PC-3 (cell line): ENCODE measurements at regions not wholly inside any gene's neighbourhood (a gene's known extent, or its start where the extent isn't known, plus 50 kb on each side); places are given as distances from the start of the nearest gene placed in this dataset.

ENCODE experiments used
- ATAC-seq: fragments of 200-7000 bp; cut with Tn5 transposase; 2 replicates; pipeline ENCODE4 v1.9.1; 2020; ENCODE audit warnings: mild to moderate bottlenecking, moderate library complexity
- BruUV-seq: library from RNA; stranded (reverse); fragments of 400-500 nt; replicated peaks from 2 replicates; lab custom pipeline; 2021; lab: Mats Ljungman, UMichigan
- CTCF ChIA-PET: fragments of 300-600 bp; sonication (Branson Sonifier 250); formaldehyde crosslinking; loops from one replicate; lab custom pipeline; 2022; ENCODE audit warnings: antibody characterized with exemption; lab: Charles Lee
- POLR2A ChIA-PET: fragments of 300-600 bp; sonication (Branson Sonifier 250); formaldehyde crosslinking; loops from one replicate; lab custom pipeline; 2022; ENCODE audit warnings: antibody characterized with exemption; ENCODE audit not compliant: unreplicated experiment; lab: Charles Lee
- DNase-seq: peaks from one replicate; pipeline ENCODE4 v3.0.0-alpha.2; 2015
- H2AFZ ChIP-seq: fragments of 300-600 bp; sonication (generic); 2 replicates; pipeline ENCODE4 v1.6.0; 2016; ENCODE audit warnings: antibody characterized with exemption, low read length
- H3F3A ChIP-seq: fragments of 300-600 bp; sonication (generic); one replicate; pipeline ENCODE4 v1.6.0; 2017; ENCODE audit warnings: antibody characterized with exemption, low read length, control low read depth, mild to moderate bottlenecking; ENCODE audit not compliant: unreplicated experiment
- H3K27ac ChIP-seq: fragments of 300-600 bp; sonication (generic); 2 replicates; pipeline ENCODE4 v1.5.1; 2016; ENCODE audit warnings: mild to moderate bottlenecking, low read length
- H3K27me3 ChIP-seq: fragments of 300-600 bp; sonication (generic); 2 replicates; pipeline ENCODE4 v1.6.1; 2016; ENCODE audit warnings: low read length, mixed read lengths
- H3K36me3 ChIP-seq: fragments of 300-600 bp; sonication (generic); 2 replicates; pipeline ENCODE4 v1.6.1; 2016; ENCODE audit warnings: low read depth, mixed run types, low read length, mixed read lengths
- H3K4me1 ChIP-seq: fragments of 300-600 bp; sonication (generic); 2 replicates; pipeline ENCODE4 v1.5.1; 2016; ENCODE audit warnings: low read length; ENCODE audit not compliant: insufficient read depth
- H3K4me2 ChIP-seq: fragments of 300-600 bp; sonication (generic); 2 replicates; pipeline ENCODE4 v1.6.0; 2016; ENCODE audit warnings: low read length
- H3K4me3 ChIP-seq: fragments of 300-600 bp; sonication (generic); 2 replicates; pipeline ENCODE4 v1.5.1; 2016; ENCODE audit warnings: mild to moderate bottlenecking, low read length, mixed read lengths
- H3K79me2 ChIP-seq: fragments of 300-600 bp; sonication (generic); 2 replicates; pipeline ENCODE4 v1.6.1; 2017; ENCODE audit warnings: low read length, mixed read lengths
- H3K9ac ChIP-seq: fragments of 300-600 bp; sonication (generic); 2 replicates; pipeline ENCODE4 v1.6.0; 2016; ENCODE audit warnings: mild to moderate bottlenecking, low read length
- H3K9me2 ChIP-seq: fragments of 300-600 bp; sonication (generic); replicated peaks from 2 replicates; pipeline ENCODE4 v1.6.1; 2016; ENCODE audit warnings: mixed run types, low read length, mixed read lengths
- H3K9me3 ChIP-seq: fragments of 300-600 bp; sonication (generic); 2 replicates; pipeline ENCODE4 v1.6.1; 2016; ENCODE audit warnings: low read length, mixed read lengths
- H4K20me1 ChIP-seq: fragments of 300-600 bp; sonication (generic); 2 replicates; pipeline ENCODE4 v1.6.1; 2016; ENCODE audit warnings: low read length, mixed read lengths
- CTCF ChIP-seq: fragments of 300-600 bp; sonication (generic); conservative IDR thresholded peaks from 2 replicates; pipeline ENCODE4 v1.5.1; 2017; ENCODE audit warnings: antibody characterized with exemption, low read depth, mild to moderate bottlenecking, low read length
- EZH2 ChIP-seq: fragments of 300-600 bp; sonication (generic); IDR thresholded peaks from one replicate; pipeline ENCODE4 v1.6.1; 2017; ENCODE audit warnings: antibody characterized with exemption, mild to moderate bottlenecking, low read length; ENCODE audit not compliant: unreplicated experiment
- EZH2phosphoT487 ChIP-seq: fragments of 300-600 bp; sonication (generic); IDR thresholded peaks from 2 replicates; pipeline ENCODE4 v1.6.1; 2018; ENCODE audit warnings: mild to moderate bottlenecking, antibody characterized with exemption, low read length, borderline replicate concordance
- intact Hi-C: fragments of 100-400 bp; cut with micrococcal nuclease; formaldehyde crosslinking; loops from 2 replicates; pipeline ENCODE4 v1.9.0; 2023

GRCh38 chr9:24351258-24351657 lies 194.4 kb downstream of the IZUMO3 start:
- CTCF ChIA-PET, result no interaction called here
- no peaks in the 10 kb centered on the region for H3K27me3 ChIP-seq
- no peaks in the 10 kb centered on the region for H3K9me2 ChIP-seq
- no peaks in the 10 kb centered on the region for H4K20me1 ChIP-seq
- H3K79me2 ChIP-seq, result no peaks in the 10 kb centered on the region
- no peak overlapping the region for H3K27ac ChIP-seq
- TF ChIP-seq EZH2phosphoT487 (no peak), CTCF (no peak), EZH2 (no peak)
- no peak overlapping the region for H3K4me2 ChIP-seq
- POLR2A ChIA-PET, result no interaction called here
- no peaks in the 10 kb centered on the region for H3K36me3 ChIP-seq
- no peaks in the 10 kb centered on the region for H3K4me1 ChIP-seq
- DNase-seq (no peak), ATAC-seq (no peak)
- no peak overlapping the region for H2AFZ ChIP-seq
- H3K4me3 ChIP-seq, result no peak overlapping the region
- H3K9me3 ChIP-seq, result no peaks in the 10 kb centered on the region
- no TSS peak for BruUV-seq
- H3F3A ChIP-seq, result no peaks in the 10 kb centered on the region
- no peak overlapping the region for H3K9ac ChIP-seq
- intact Hi-C loops, result no loop called here

- no peaks in the 10 kb centered on the region for H3F3A ChIP-seq
- DNase-seq (no peak), ATAC-seq (no peak)
- no peaks in the 10 kb centered on the region for H3K4me1 ChIP-seq
- H3K9ac ChIP-seq, result no peak overlapping the region
- no peaks in the 10 kb centered on the region for H3K36me3 ChIP-seq
- no peak for TF ChIP-seq EZH2
- no peak for TF ChIP-seq EZH2phosphoT487
- no peak for TF ChIP-seq CTCF
- no peaks in the 10 kb centered on the region for H3K9me3 ChIP-seq
- H3K4me3 ChIP-seq, result no peak overlapping the region
- no peak overlapping the region for H3K27ac ChIP-seq
- no peaks in the 10 kb centered on the region for H4K20me1 ChIP-seq
- H2AFZ ChIP-seq, result no peak overlapping the region
- no peaks in the 10 kb centered on the region for H3K79me2 ChIP-seq
- POLR2A ChIA-PET, result no interaction called here
- intact Hi-C loops, result no loop called here
- no peaks in the 10 kb centered on the region for H3K9me2 ChIP-seq
- CTCF ChIA-PET, result interaction anchor here (0.5 kb wide), 1 partner anchor 210 kb away, joined by 3 read pairs; no protein-coding TSS in a partner anchor
- no TSS peak for BruUV-seq
- no peaks in the 10 kb centered on the region for H3K27me3 ChIP-seq
- no peak overlapping the region for H3K4me2 ChIP-seq
Observed at GRCh38 chr9:24342457-24342856, 203.2 kb downstream of the IZUMO3 start.

- DNase-seq, result no peak
- Histone ChIP-seq H3K4me3 (no peak overlapping the region), H3K9ac (no peak overlapping the region), H3K27ac (no peak overlapping the region), H3K4me1 (no peaks in the 10 kb centered on the region), H3K9me2 (no peaks in the 10 kb centered on the region), H3K36me3 (no peaks in the 10 kb centered on the region), H3F3A (no peaks in the 10 kb centered on the region), H3K27me3 (no peaks in the 10 kb centered on the region), H2AFZ (no peak overlapping the region), H3K4me2 (no peak overlapping the region), H4K20me1 (no peaks in the 10 kb centered on the region), H3K9me3 (no peaks in the 10 kb centered on the region), H3K79me2 (no peaks in the 10 kb centered on the region)
- no peak for TF ChIP-seq CTCF
- no peak for TF ChIP-seq EZH2phosphoT487
- no peak for TF ChIP-seq EZH2
- ChIA-PET POLR2A (interaction anchor here (0.6 kb wide), 1 partner anchor 324 kb away, joined by 3 read pairs; no protein-coding TSS in a partner anchor), CTCF (no interaction called here)
- ATAC-seq, result no peak
- intact Hi-C loops, result no loop called here
- no TSS peak for BruUV-seq
Observed at GRCh38 chr9:24333629-24334028, 212.1 kb downstream of the IZUMO3 start.
